PFSK-1 (cell line): ENCODE measurements at regions not wholly inside any gene's neighbourhood (a gene's known extent, or its start where the extent isn't known, plus 50 kb on each side); places are given as distances from the start of the nearest gene placed in this dataset.

Experiments
- FOXP2 ChIP-seq: optimal IDR thresholded peaks from 2 replicates; pipeline ENCODE3; 2011; ENCODE audit warnings: borderline replicate concordance, control low read depth, inconsistent platforms; ENCODE audit not compliant: insufficient read depth; ENCODE audit errors: extremely low read length, extremely low read depth
- POLR2AphosphoS5 ChIP-seq: IDR thresholded peaks from 2 replicates; pipeline ENCODE4 v1.6.1; 2012; ENCODE audit warnings: low read depth, mild to moderate bottlenecking, control low read depth, low read length, moderate library complexity
- REST ChIP-seq, 2 experiments: IDR thresholded peaks; 2 replicates each; pipeline versions ENCODE4 v1.6.1 to v1.8.0; 2011 to 2012; ENCODE audit warnings: low read depth in 2 of 2, low read length in 2 of 2, control low read depth in 1 of 2, inconsistent platforms in 1 of 2, mild to moderate bottlenecking in 1 of 2, moderate library complexity in 1 of 2; ENCODE audit not compliant: insufficient read depth in 1 of 2
- SIN3A ChIP-seq: IDR thresholded peaks from 2 replicates; pipeline ENCODE4 v1.6.1; 2012; ENCODE audit warnings: mild to moderate bottlenecking, low read length, moderate library complexity, borderline replicate concordance; ENCODE audit not compliant: insufficient read depth
- TAF1 ChIP-seq: IDR thresholded peaks from 2 replicates; pipeline ENCODE4 v1.6.1; 2012; ENCODE audit warnings: low read length, control low read depth, borderline replicate concordance; ENCODE audit not compliant: insufficient read depth

DNA sequence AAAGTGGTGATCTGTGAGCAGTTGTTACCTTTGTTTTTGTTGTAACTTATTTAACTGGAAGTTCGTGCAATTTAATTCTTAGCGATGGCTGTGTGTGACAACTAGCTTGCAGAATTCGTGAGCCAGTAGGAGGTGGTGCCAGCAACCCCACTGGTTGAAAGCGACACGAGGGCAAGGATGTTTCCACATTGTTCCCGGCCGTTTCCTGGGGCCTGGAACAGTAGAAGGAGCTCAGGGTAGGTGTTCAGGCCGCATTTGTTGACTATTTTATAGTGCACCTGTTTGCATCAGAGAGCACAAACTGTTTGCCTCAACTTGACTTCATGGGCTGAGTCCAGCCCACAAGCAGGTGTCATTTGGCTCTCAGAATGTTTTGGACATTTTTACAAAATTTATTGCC, 112.1 kb upstream of the PTPN1 start:
- no peak for TF ChIP-seq POLR2AphosphoS5
- TF ChIP-seq FOXP2: no peak
- no peak for TF ChIP-seq REST (IDR thresholded peaks at IDR 0.05; ENCODE audit: insufficient read depth in 1 of 2, low read depth in 2 of 2, low read length in 2 of 2)
- no peak for TF ChIP-seq TAF1
- TF ChIP-seq SIN3A: no peak

DNA sequence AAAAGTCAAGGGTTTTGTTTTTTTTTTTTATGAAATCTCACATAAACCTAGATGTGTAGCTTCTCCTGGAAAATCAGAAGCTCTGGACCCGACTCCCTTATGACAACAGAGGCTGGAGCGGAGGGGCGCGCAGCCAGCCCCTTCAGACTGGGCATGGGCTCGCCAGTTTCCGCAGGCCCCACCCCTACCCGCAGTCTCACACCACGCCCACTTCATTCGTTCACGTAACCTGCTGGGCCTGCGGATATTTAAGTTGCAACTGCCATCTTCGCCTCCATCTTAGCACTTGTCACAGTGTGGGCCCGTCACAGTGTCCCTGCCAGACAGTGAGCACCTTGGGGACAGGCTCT, 111.7 kb upstream of the PTPN1 start:
- TF ChIP-seq SIN3A: no peak
- TF ChIP-seq REST (IDR thresholded peaks at IDR 0.05; ENCODE audit: insufficient read depth in 1 of 2, low read depth in 2 of 2, low read length in 2 of 2): no peak
- no peak for TF ChIP-seq FOXP2
- no peak for TF ChIP-seq POLR2AphosphoS5
- TF ChIP-seq TAF1: no peak

DNA sequence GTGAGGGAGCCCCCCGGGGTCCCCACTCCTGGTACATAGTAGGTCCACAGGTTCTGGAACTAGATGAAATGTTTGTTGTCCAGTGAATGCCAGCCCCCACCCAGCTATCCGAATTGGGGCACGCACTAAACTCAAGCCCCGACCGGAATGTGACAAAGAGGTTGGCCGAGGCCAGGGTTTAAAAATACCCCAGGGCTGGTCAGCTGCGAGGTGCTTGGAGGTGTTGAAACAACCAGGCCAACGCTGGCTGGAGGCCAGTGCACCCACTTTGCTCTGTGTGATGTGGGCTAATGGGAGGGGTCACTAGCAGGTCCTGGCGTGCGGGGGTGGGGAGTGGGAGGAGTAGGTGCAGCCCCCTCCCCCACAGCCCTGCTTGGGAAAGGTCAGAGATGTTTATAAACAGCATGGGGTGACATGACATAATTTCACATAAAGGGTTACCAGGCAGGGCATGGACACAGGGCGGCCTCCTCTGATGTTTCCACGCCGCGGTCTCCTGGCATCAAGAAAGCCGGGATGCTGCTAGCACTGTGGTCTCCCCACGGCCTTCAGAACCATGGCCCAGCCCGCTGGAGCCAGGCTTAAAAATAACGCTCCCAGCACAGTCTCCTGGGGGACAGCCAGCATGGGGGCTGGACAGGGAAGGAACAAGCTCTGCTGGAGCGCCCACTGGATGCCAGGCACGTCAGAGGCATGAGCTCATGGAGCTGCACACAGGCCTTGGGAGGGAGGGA, 111.2 kb upstream of the PTPN1 start:
- no peak for TF ChIP-seq SIN3A
- TF ChIP-seq POLR2AphosphoS5: no peak
- TF ChIP-seq FOXP2: no peak
- TF ChIP-seq TAF1: no peak
- TF ChIP-seq REST (IDR thresholded peaks at IDR 0.05; ENCODE audit: insufficient read depth in 1 of 2, low read depth in 2 of 2, low read length in 2 of 2): no peak

GRCh38 chr20:50399555-50399916, 110.6 kb upstream of the PTPN1 start:
- TF ChIP-seq POLR2AphosphoS5 (no peak), SIN3A (no peak), FOXP2 (no peak), REST (IDR thresholded peaks at IDR 0.05; ENCODE audit: insufficient read depth in 1 of 2, low read depth in 2 of 2, low read length in 2 of 2) (no peak), TAF1 (no peak)
